CD4-positive, alpha-beta T cell treated with Interferon alpha-2 for 1 hour (primary cell): ENCODE measurements at regions not wholly inside any gene's neighbourhood (a gene's known extent, or its start where the extent isn't known, plus 50 kb on each side); places are given as distances from the start of the nearest gene placed in this dataset.
"Not testable (repeated sequence)": the region's sequence is repeated elsewhere in the genome, so short reads cannot be mapped to it uniquely, and the experiment has no call there.

Experiments used
- DNase-seq, 2 donors: peaks; one replicate each; pipeline ENCODE4 v3.0.0-alpha.2; 2020 to 2022

DNA sequence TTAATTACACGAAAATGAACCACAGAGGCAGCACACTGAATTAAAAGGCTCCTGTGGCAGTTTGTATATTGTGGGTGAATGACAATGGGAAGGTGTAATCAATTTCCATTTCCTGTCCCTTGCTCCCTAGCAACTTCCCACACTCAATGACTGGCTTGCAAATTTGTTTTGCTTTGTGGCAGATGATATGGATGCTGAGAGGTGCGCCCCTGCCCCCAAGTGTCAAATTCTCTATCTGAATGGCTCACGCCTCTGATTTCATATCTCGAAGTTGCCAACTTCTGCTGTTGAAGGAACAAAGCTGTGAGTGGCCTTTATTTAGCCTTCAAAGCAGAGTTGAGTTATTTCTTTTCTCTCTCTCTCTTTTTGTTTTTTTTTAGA lies 86.0 kb downstream of the FOXD2 start:
- no peak for DNase-seq

DNA sequence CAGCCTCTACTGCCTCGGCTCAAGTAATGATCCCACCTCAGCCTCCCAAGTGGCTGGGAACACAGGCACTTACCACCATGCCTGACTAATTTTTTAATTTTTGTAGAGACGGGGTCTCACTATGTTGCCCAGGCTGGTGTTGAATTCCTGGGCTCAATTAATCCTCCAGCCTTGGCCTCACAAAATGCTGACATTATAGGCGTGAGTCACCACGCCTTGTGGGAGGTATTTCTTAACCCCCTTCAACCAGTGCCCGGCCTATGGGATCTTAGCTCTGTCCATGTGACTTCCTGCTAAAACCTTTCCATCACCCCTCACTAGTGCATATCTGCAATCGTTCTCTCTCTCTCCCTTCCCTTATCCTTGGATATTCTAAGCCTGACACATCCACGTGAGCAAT lies 86.4 kb downstream of the FOXD2 start:
- DNase-seq = no peak

- no peak for DNase-seq
Observed at GRCh38 chr1:47527653-47528272, 89.9 kb downstream of the FOXD2 start.

- DNase-seq = no peak
Observed at GRCh38 chr1:47529520-47530098, 91.8 kb downstream of the FOXD2 start.

DNA sequence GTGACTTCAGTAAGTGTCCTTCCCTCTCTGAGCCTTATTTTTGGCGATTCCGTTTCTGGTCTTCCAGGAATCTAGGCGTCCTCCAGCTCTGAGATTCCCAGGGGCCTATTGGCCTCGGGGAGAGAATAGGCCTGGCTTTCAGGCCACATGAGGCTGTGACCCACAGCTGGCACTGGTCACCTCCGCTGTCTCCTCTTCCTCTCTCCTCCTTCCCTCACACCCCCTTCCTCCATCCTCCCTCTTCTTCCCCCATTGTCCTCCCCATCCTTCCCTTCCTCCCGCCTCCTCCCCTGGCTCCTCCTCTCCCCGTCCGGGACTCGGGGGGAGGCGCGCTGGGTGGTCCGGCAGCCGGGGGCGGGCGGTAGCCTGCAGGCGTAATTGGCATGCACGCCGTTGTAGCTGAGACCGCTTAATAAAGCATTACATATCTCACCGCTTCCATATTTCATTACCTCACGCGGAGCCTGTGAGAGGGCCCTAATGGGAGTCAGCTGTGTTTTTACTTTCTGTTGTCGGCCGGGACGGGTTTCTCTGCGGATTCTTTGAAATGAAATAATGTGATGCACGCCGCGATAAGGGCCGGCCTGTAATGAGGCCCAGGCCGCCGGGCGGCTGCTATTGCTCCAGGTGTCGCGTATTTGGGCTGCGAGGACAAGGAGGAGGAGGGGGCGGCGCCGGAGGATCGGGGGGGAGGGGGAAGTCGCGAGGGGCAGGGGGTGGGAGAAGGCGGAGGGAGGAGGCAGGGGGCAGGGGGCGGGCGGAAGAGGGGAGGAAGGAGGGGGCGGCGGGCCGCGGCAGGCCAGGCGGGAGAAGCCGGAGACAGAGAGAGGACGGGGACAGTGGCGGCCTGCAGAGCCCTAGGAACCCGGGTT lies 95.3 kb downstream of the FOXD2 start:
- DNase-seq = no peak

DNA sequence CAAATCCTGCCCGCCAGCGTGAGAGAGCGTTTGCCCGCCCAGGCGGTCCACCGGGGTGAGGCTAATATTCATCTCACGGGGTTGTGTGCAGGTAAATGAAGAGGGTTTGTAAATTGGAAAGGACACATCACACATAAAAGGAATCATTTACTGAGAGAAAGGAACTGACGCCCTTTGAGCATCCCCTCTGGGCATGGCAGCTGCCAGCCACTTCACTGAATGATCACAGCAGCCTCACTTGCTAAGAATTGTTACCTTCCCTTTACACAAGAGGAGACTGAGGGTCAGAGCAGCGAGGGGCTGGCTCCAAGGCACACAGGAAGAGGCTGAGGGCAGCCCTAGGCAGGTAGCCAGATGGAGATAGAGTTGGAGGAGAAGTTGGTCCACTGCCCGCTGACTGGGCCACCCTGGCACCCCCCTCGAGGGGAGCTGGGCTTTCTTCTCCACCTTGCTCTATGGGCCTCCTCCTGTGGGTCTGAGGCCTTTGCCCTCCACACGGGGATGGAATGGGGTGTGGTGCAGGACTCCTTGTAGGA lies 96.0 kb downstream of the FOXD2 start:
- no peak for DNase-seq

DNA sequence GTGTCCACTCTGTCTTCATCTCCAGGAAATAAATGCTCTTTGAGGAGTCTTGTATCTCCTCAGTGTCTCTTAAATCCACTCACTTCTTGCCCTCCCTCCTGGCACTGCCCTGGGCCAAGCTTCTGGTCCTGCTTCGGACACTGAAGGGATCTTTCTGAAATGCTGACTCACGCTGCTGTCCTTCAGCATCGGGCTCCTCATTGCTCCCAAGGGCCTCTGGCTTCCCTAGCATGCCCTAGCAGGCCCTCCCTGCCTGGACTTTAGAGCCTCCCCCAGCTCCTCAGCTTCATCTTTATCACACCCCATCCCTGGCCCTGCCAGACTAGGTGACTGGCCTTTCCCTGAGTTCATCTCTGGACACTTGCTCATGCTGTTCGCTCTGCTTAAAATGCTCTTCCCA lies 96.6 kb downstream of the FOXD2 start:
- DNase-seq = no peak

DNA sequence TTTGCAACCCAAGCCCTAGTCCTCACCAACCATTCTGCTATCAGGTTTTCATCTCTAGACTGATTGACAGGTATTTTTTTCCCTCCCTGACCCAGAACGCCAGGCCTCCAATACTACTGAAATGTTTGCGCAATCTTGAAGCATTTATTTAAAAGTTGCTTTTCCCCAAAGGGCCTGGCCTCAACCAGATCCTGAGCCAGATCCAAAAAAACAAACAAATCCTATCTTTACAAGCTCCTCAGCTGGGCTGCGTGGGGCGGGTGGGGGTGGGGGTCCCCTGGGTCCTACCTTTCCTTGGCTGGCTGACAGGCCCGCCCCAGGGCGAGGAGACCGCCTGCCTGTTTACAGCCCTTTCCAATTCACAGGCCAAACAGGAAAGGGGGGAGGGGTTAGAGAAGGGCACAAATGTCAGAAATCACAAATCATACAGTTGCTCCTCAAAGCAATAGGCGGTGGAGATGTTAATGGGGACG lies 98.8 kb downstream of the FOXD2 start:
- DNase-seq = no peak

GRCh38 chr1:47537268-47537667 lies 99.4 kb downstream of the FOXD2 start:
- no peak for DNase-seq

DNA sequence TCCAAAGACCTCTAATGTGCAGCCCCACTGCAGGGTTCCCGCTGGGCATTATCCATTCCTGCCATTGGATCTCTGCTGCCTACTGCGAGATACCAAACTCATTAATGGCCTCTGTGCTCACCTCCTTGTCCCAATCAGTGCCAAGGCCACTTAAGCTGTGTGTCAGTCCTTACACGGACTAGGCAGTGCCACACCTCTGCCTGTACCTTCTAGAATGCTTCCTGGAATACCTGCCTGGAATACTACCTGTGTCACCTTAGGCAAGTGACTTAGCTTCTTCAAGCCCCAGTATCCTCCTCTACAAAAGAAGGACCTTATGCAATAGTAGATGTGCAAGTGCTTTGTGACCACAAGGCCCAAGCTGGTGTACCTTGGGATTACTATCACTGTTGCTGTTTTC lies 100.1 kb downstream of the FOXD2 start:
- no peak for DNase-seq

- DNase-seq = not testable (repeated sequence)
Observed at GRCh38 chr1:47538530-47538929, 100.7 kb downstream of the FOXD2 start.

GRCh38 chr1:47541705-47542104 lies 103.9 kb downstream of the FOXD2 start:
- DNase-seq = not testable (repeated sequence)

GRCh38 chr1:47543089-47543488 lies 105.2 kb downstream of the FOXD2 start:
- DNase-seq = not testable (repeated sequence)

DNA sequence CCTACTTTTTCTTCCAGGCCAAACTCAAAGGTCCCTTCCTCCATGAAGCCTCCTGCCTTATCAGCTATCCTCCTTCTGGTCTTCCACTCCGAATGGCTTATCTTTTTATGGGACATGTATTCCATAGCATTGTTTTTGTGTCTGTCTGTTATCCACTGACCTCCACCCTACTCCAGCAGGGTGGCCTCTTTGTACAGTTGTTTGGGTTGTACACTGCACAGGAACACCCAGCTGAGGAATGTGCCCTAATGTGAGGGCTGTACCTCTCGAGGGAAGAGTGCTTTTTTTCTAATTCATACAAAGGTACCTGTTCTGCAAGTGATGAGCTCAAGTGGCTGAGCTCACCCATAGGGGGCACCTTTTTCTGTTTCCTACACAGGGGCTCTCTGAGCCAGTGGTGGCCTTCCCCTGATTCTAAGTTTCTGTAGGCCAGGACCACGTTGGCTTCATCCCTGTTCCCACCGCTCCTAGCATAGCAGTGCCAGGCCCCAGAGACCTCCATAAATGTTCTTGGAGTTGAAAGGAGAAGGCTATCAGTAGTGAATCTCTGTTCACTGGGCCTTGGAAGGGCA lies 108.2 kb downstream of the FOXD2 start:
- DNase-seq = no peak

DNA sequence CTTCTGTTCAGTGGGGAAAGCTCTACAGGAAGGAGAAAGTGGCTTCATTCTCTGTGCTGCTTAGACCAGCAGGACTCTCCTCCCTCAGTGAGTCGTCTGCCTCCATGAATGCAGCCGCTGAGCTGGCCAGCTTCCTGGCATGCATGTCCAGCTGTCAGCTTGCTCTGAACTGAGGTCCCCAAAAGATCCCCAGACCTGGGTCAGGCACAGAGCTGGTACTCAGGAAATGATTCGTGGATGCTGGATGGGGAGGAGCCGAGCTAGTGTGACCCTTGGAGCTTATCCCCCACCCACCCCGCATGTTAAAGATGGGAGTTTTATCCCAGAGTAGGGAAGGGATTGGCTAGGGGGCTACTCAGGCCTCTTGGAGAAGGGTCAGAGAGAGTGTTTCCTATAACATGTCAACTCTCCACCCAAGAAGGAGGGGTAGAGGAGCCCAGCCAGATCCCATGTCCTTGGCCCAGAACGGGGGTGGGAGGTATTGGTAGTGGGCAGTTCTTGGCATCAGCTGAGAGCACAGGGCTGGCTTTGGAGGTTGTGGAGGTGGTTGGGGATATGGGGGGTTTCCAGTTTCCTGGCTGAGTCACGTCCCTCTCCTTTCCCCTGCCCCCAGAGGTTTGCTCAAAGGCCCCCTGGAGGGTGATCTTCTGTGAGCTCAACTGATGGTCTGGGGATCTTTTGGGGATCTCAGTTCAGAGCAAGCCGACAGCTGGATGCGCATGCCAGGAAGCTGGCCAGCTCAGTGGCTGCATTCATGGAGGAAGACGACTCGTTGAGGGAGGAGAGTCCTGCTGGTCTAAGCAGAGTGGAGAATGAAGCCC lies 110.1 kb downstream of the FOXD2 start:
- DNase-seq = no peak

GRCh38 chr1:47548637-47549036 lies 110.8 kb downstream of the FOXD2 start:
- no peak for DNase-seq

- no peak for DNase-seq
Observed at GRCh38 chr1:47549532-47549931, 111.7 kb downstream of the FOXD2 start.

- no peak for DNase-seq
Observed at GRCh38 chr1:47550929-47551328, 113.1 kb downstream of the FOXD2 start.

DNA sequence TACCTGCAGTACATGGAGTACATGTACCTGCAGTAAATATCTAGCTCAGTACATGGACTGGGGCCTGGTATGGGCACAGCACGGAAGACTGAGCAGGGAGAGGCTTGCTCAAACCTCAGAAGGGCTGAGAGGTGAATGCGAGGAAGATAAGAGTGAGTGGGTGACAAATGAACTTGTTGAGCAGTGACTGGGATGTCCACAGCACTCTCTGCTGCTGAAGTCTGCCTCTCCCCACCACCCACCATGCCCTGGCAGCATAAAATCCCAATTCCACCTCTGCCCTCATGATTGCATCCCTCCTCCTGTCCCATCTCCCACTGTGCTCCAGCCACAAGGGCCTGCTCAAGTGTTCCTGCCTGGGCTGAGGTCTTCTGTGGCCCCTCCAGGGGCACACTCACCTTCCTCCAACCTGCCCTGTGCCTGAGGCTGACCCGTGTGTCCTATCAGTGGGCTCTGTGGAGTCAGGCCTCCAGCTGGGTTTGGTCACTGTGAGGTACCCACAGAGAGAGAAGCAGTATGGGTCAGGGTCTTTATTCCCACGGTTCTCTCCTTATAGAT lies 114.2 kb downstream of the FOXD2 start:
- no peak for DNase-seq

- DNase-seq = no peak
Observed at GRCh38 chr1:47554082-47554481, 116.2 kb downstream of the FOXD2 start.

DNA sequence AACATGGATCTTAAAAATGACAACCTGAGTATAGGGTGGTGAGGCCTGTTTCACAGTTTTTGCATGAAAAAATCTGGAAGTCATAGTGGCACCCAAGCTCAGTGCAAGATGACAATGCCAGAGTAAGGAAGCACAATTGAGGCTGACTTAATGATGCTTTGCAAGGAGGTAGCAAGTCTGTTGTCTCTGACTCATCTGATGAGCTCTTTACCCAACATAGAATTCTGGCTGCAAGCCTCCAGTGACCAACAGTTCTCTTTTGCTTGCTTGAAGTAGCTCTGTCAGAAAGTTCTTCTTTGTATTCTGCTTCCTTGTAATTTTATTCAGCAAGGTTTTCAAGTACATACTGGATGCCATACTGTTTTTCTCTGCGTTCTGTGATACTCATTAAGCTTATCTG lies 117.1 kb downstream of the FOXD2 start:
- DNase-seq = no peak

GRCh38 chr1:47555306-47555705 lies 117.5 kb downstream of the FOXD2 start:
- DNase-seq = no peak
